ENCODE measurements at regions not wholly inside any gene's neighbourhood (a gene's known extent, or its start where the extent isn't known, plus 50 kb on each side); places are given as distances from the start of the nearest gene placed in this dataset.
"Not testable (repeated sequence)": the region's sequence is repeated elsewhere in the genome, so short reads cannot be mapped to it uniquely, and the experiment has no call there.

- intact Hi-C loops (cut with DNase I, micrococcal nuclease) = no loop called here
- DNase-seq (no peak), ATAC-seq (no peak)
- Mint-ChIP-seq H3K27ac (no peak overlapping the region), H3K27me3 (peaks cover 10% of the 10 kb centered on the region), H3K36me3 (ENCODE audit: low read depth) (no peaks in the 10 kb centered on the region), H3K9me3 (ENCODE audit: low read depth) (no peaks in the 10 kb centered on the region), H3K4me1 (no peaks in the 10 kb centered on the region), H3K4me3 (no peak overlapping the region)
- ChIA-PET POLR2A (no interaction called here), CTCF (interaction anchor here (1.2 kb wide), 1 partner anchor 12 kb away, joined by 4 read pairs; no protein-coding TSS in a partner anchor)
Observed at GRCh38 chr2:216936954-216937357, 77.1 kb upstream of the TNP1 start.

DNA sequence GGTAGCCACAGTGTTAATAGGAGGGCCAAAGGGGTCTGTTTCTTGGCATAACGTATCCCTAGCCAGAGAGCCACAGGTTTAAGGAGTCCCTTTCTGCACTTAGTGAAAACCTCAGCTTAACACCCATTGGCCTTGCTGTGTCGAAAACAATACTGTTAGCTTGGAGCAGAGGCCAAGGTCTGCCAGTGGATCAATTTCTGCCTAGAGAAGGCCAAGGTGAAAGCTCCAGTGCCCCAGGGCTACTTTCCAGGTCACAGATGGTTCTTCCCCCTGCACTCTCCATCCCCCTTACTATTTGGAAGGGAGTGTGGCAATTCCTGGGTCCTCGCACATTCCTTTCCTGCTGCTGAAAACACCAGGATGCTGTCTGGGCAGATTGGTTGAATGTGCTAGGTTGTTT, 74.8 kb upstream of the TNP1 start:
- DNase-seq (no peak), ATAC-seq (no peak)
- Mint-ChIP-seq H3K4me3 (no peak overlapping the region), H3K27me3 (peaks cover 6% of the 10 kb centered on the region), H3K9me3 (ENCODE audit: low read depth) (no peaks in the 10 kb centered on the region), H3K36me3 (ENCODE audit: low read depth) (no peaks in the 10 kb centered on the region), H3K27ac (no peak overlapping the region), H3K4me1 (no peaks in the 10 kb centered on the region)
- POLR2A ChIA-PET = no interaction called here
- intact Hi-C loops (cut with DNase I, micrococcal nuclease) = no loop called here
- CTCF ChIA-PET = no interaction called here

DNA sequence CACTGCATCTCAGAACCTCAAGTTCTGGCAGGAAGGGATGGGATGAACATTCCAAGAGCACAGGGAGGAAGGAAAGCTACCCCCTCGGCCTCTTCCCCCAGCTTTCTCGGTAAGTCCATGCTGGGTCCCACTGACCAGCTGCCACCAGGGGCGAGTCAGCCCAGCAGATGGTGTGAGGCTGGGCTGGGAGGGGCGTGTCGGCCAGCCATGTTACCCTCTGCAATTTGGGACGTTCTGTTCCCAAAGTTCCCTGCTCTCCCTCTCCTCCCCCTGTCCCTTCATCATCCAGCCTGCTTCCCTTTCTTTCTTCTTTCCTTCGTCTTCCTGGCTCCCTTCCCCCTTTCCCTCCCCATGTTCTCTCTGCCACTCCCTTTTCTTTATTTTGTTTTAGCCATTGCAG, 74.3 kb upstream of the TNP1 start:
- H3K4me1 Mint-ChIP-seq = no peaks in the 10 kb centered on the region
- no peak overlapping the region for H3K4me3 Mint-ChIP-seq
- POLR2A ChIA-PET = no interaction called here
- H3K36me3 Mint-ChIP-seq (ENCODE audit: low read depth) = no peaks in the 10 kb centered on the region
- no peaks in the 10 kb centered on the region for H3K9me3 Mint-ChIP-seq (ENCODE audit: low read depth)
- H3K27me3 Mint-ChIP-seq = peaks cover 6% of the 10 kb centered on the region
- CTCF ChIA-PET = no interaction called here
- ATAC-seq (no peak), DNase-seq (no peak)
- H3K27ac Mint-ChIP-seq = no peak overlapping the region
- intact Hi-C loops (cut with DNase I, micrococcal nuclease) = no loop called here

DNA sequence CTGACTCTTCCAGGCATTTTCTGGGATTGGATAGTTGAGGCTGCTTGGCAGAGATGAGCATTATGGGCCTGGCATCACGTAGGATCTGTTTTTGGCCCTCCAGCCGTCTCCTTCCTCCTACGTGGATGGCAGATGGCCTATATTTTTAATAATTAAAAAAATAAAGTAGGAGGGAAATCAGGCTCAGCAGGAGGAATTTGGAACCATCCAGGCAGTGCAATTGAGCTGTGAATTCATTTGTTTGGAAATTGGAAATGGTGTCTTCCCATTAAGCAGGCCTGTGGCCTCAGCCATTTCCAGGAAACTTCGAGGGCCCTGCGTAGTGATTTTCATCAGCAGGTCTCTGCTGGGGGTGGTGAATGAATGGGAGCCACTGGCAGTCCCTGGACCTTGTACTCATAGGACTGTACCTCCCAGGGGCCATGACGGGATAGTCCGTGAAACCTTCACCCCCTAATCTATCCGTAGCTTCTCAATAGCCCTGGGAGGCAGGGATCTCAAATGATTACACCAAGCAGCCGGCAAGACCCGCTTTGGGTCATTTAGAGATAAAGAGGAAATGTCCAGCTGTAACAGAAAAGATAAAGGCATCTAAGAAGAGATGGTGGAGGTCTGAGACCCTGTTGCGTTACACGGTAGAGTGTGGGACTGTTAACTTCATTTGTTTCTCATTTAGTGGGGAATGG, 73.1 kb upstream of the TNP1 start:
- no peak for ATAC-seq
- Mint-ChIP-seq H3K9me3 (ENCODE audit: low read depth) (no peaks in the 10 kb centered on the region), H3K4me1 (no peaks in the 10 kb centered on the region), H3K27me3 (peaks cover 2% of the 10 kb centered on the region), H3K27ac (no peak overlapping the region), H3K4me3 (no peak overlapping the region), H3K36me3 (ENCODE audit: low read depth) (no peaks in the 10 kb centered on the region)
- intact Hi-C loops (cut with DNase I, micrococcal nuclease) = no loop called here
- ChIA-PET CTCF (interaction anchor here (0.7 to 1.0 kb wide), 2 partner anchors 54 to 285 kb away, joined by 4 read pairs; no protein-coding TSS in a partner anchor), POLR2A (interaction anchor here (0.7 kb wide), 1 partner anchor 174 kb away, joined by 7 read pairs; no protein-coding TSS in a partner anchor)
- DNase-seq = no peak

DNA sequence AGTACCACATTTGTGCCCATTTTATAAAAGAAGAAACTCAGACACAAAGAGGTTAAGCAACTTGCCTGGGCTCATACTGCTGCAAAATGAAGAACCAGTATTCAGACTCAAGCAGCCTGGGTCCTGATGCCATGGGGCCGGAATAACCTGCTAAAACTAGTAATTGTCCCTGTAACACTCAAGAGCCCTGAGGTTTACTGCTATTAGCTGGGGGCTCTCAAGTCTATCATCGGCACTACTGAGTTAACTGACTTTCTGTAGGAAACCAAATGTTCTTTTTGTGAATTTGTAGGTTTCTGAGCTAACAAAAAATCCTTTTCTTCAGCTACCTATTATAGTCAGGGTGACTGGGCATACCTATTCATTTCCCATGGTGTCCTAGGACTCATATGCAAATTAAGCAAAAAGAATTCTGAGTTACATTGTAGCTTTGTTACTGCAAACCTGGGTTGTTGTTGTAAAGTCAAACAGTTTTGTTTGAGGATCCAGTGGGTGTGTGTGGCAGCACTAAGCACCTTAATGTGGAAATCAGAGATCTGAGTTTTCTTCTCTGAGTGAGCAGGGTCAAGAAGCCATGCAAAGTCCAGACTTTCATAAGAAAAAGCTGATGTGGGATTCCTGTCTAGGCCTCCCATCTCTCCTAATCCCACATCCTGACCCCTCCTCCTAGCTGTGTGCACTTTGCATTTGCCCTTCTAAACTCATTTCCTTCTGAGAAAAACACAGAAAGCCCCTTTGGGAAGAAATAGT, 72.4 kb upstream of the TNP1 start:
- Mint-ChIP-seq H3K36me3 (ENCODE audit: low read depth) (no peaks in the 10 kb centered on the region), H3K27ac (no peak overlapping the region), H3K9me3 (ENCODE audit: low read depth) (no peaks in the 10 kb centered on the region), H3K4me3 (no peak overlapping the region), H3K27me3 (peaks cover 4% of the 10 kb centered on the region), H3K4me1 (no peaks in the 10 kb centered on the region)
- ChIA-PET CTCF (interaction anchor here (0.5 to 1.3 kb wide), 3 partner anchors 13 to 130 kb away, joined by 3 to 5 read pairs (median 3); no protein-coding TSS in a partner anchor), POLR2A (no interaction called here)
- no peak for DNase-seq
- no peak for ATAC-seq
- intact Hi-C loops (cut with DNase I, micrococcal nuclease) = no loop called here

DNA sequence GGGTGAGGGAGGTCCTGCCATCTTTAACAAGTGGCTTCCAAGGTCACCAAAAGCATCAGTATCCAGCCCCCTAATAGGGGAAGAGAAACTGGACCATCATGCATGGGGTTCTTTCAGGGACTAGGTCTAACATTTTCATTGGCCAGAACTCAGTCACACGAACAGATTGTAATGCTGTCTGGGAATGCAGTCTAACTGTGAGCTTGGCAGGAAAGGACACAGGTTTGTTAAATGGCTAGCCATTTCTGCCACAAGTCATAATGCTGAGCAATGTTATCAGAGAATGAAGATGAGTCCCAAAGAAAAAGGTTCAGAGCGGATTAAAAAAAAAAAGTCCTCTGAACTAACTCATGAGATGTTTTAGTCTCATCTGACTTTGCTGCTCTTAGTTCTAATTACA, 70.9 kb upstream of the TNP1 start:
- no peaks in the 10 kb centered on the region for H3K9me3 Mint-ChIP-seq (ENCODE audit: low read depth)
- POLR2A ChIA-PET = no interaction called here
- ATAC-seq (no peak), DNase-seq (no peak)
- H3K36me3 Mint-ChIP-seq (ENCODE audit: low read depth) = no peaks in the 10 kb centered on the region
- peaks cover 2% of the 10 kb centered on the region for H3K27me3 Mint-ChIP-seq
- no peak overlapping the region for H3K4me3 Mint-ChIP-seq
- no peak overlapping the region for H3K27ac Mint-ChIP-seq
- no peaks in the 10 kb centered on the region for H3K4me1 Mint-ChIP-seq
- CTCF ChIA-PET = no interaction called here
- intact Hi-C loops (cut with DNase I, micrococcal nuclease) = no loop called here

DNA sequence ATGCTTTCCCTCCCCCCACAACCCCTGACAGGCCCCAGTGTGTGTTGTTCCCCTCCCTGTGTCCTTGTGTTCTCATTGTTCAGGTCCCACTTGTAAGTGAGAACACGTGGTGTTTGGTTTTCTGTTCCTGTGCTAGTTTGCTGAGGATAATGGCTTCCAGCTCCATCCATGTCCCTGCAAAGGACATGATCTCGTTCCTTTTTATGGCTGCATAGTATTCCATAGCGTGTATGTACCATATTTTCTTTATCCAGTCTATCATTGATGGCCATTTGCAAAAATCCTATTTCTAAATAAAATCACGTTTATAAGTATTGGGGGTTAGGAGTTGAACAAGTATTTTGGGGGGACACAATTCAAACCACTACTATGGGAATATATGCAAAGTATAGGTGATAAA, 69.5 kb upstream of the TNP1 start:
- H3K27me3 Mint-ChIP-seq; H3K9me3 Mint-ChIP-seq (ENCODE audit: low read depth); CTCF ChIA-PET; ATAC-seq; H3K36me3 Mint-ChIP-seq (ENCODE audit: low read depth); intact Hi-C loops (cut with DNase I, micrococcal nuclease); DNase-seq; H3K4me1 Mint-ChIP-seq; H3K4me3 Mint-ChIP-seq; POLR2A ChIA-PET; H3K27ac Mint-ChIP-seq: not testable (repeated sequence)

DNA sequence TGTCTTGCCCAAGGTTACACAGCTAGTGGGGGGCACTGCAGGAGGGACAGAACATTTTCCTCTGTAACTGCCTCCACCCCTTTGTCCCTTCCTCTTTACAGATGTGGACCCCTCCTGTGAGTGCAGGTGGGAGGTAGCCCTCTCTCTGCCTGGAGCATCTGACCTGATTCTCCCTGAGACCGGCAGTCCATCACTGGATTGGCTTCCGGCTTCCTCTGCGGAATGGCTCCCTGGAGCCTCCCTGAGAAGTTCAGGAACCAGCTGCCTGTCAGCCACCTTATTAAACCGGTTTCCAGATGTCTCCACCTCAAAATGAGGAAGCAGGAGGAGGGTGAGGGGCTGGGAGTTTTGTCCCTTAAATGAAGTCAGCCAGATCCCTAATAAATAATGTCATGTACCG, 67.3 kb upstream of the TNP1 start:
- Mint-ChIP-seq H3K27ac (no peak overlapping the region), H3K36me3 (ENCODE audit: low read depth) (no peaks in the 10 kb centered on the region), H3K4me3 (no peak overlapping the region), H3K9me3 (ENCODE audit: low read depth) (no peaks in the 10 kb centered on the region), H3K4me1 (no peaks in the 10 kb centered on the region), H3K27me3 (peaks cover 2% of the 10 kb centered on the region)
- ATAC-seq (no peak), DNase-seq (no peak)
- ChIA-PET CTCF (no interaction called here), POLR2A (no interaction called here)
- intact Hi-C loops (cut with DNase I, micrococcal nuclease) = no loop called here

GRCh38 chr2:216925636-216926366, 65.9 kb upstream of the TNP1 start:
- DNase-seq (no peak), ATAC-seq (no peak)
- ChIA-PET POLR2A (no interaction called here), CTCF (interaction anchor here (0.6 kb wide), 1 partner anchor 101 kb away, joined by 3 read pairs; no protein-coding TSS in a partner anchor)
- Mint-ChIP-seq H3K27ac (no peak overlapping the region), H3K36me3 (ENCODE audit: low read depth) (no peaks in the 10 kb centered on the region), H3K4me1 (no peaks in the 10 kb centered on the region), H3K9me3 (ENCODE audit: low read depth) (no peaks in the 10 kb centered on the region), H3K27me3 (peaks cover 2% of the 10 kb centered on the region), H3K4me3 (no peak overlapping the region)
- intact Hi-C loops (cut with DNase I, micrococcal nuclease) = no loop called here

GRCh38 chr2:216925006-216925405, 65.1 kb upstream of the TNP1 start:
- no peak overlapping the region for H3K27ac Mint-ChIP-seq
- H3K4me1 Mint-ChIP-seq = no peaks in the 10 kb centered on the region
- H3K36me3 Mint-ChIP-seq (ENCODE audit: low read depth) = no peaks in the 10 kb centered on the region
- no peak overlapping the region for H3K4me3 Mint-ChIP-seq
- POLR2A ChIA-PET = no interaction called here
- no peak for DNase-seq
- H3K9me3 Mint-ChIP-seq (ENCODE audit: low read depth) = no peaks in the 10 kb centered on the region
- no peak for ATAC-seq
- CTCF ChIA-PET = no interaction called here
- intact Hi-C loops (cut with DNase I, micrococcal nuclease) = no loop called here
- peaks cover 2% of the 10 kb centered on the region for H3K27me3 Mint-ChIP-seq

DNA sequence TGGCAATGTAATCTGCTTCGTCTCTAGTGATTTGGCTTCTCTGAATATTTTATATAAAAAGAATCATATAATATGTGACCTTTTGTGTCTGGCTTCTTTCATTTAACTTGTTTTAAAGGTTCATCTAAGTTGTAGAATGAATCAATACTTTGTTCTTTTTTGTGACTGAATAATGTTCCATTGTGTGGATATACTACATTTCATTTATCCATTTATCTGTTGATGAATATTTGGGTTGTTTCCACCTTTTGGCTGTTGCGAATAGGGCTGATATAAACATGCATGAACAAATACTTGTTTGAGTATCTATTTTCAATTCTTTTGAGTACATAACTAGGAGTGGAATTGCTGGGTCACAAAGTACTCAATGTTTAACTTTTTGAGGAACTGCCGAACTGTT, 63.8 kb upstream of the TNP1 start:
- Mint-ChIP-seq H3K36me3 (ENCODE audit: low read depth) (no peaks in the 10 kb centered on the region), H3K27me3 (peaks cover 2% of the 10 kb centered on the region), H3K27ac (no peak overlapping the region), H3K4me1 (no peaks in the 10 kb centered on the region), H3K4me3 (no peak overlapping the region), H3K9me3 (ENCODE audit: low read depth) (no peaks in the 10 kb centered on the region)
- ATAC-seq (no peak), DNase-seq (no peak)
- ChIA-PET POLR2A (no interaction called here), CTCF (no interaction called here)
- intact Hi-C loops (cut with DNase I, micrococcal nuclease) = no loop called here

Measured in activated CD4-positive, alpha-beta T cell treated with anti-CD3 and anti-CD28 coated beads for 36 hours (primary cell).